Progenitor cell of endocrine pancreas (in vitro differentiated cells): ENCODE measurements at regions not wholly inside any gene's neighbourhood (a gene's known extent, or its start where the extent isn't known, plus 50 kb on each side); places are given as distances from the start of the nearest gene placed in this dataset.
A peak's percentile ranks its signal among the peaks of the same experiment; 100 is the strongest.
"Not testable (repeated sequence)": the region's sequence is repeated elsewhere in the genome, so short reads cannot be mapped to it uniquely, and the experiment has no call there.

Source experiments
- DNase-seq: peaks from one replicate; pipeline ENCODE4 v3.0.0; 2021; ENCODE audit warnings: low spot score; ENCODE audit not compliant: unreplicated experiment
- H3K27ac Mint-ChIP-seq: 2 replicates; pipeline ENCODE4 v1.8.0; 2021; ENCODE audit warnings: mild to moderate bottlenecking, moderate library complexity, mixed read lengths
- H3K27me3 Mint-ChIP-seq: 2 replicates; pipeline ENCODE4 v1.8.0; 2021; ENCODE audit warnings: mixed read lengths
- H3K36me3 Mint-ChIP-seq: 2 replicates; pipeline ENCODE4 v1.8.0; 2022; ENCODE audit warnings: mixed read lengths; ENCODE audit not compliant: insufficient read depth
- H3K4me1 Mint-ChIP-seq: 2 replicates; pipeline ENCODE4 v1.8.0; 2021; ENCODE audit warnings: low read depth, mixed read lengths
- H3K4me3 Mint-ChIP-seq: 2 replicates; pipeline ENCODE4 v1.8.0; 2021; ENCODE audit warnings: low read depth, mild to moderate bottlenecking, moderate library complexity, mixed read lengths
- H3K9me3 Mint-ChIP-seq: 2 replicates; pipeline ENCODE4 v1.8.0; 2021; ENCODE audit warnings: low read depth, mixed read lengths
- CTCF ChIP-seq: fragments of 200-600 bp; sonication (generic); IDR thresholded peaks from one replicate; pipeline ENCODE4 v1.5.0; 2021; ENCODE audit warnings: antibody characterized with exemption, mild to moderate bottlenecking; ENCODE audit not compliant: unreplicated experiment

GRCh38 chr4:169934794-169935429, 91.3 kb downstream of the MFAP3L start:
- Mint-ChIP-seq H3K27ac (peak overlapping the region; percentile 17), H3K27me3 (no peaks in the 10 kb centered on the region), H3K4me1 (peaks cover 14% of the 10 kb centered on the region), H3K4me3 (no peak overlapping the region), H3K36me3 (no peaks in the 10 kb centered on the region), H3K9me3 (no peaks in the 10 kb centered on the region)
- DNase-seq = no peak
- TF ChIP-seq CTCF = no peak

- no peak overlapping the region for H3K4me3 Mint-ChIP-seq
- TF ChIP-seq CTCF = no peak
- peaks cover 14% of the 10 kb centered on the region for H3K4me1 Mint-ChIP-seq
- H3K27me3 Mint-ChIP-seq = no peaks in the 10 kb centered on the region
- DNase-seq = no peak
- no peak overlapping the region for H3K27ac Mint-ChIP-seq
- no peaks in the 10 kb centered on the region for H3K36me3 Mint-ChIP-seq
- no peaks in the 10 kb centered on the region for H3K9me3 Mint-ChIP-seq
These were observed 92.7 kb downstream of the MFAP3L start for GRCh38 chr4:169933531-169933930.

GRCh38 chr4:169931964-169932363, 94.2 kb downstream of the MFAP3L start:
- no peaks in the 10 kb centered on the region for H3K9me3 Mint-ChIP-seq
- peaks cover 14% of the 10 kb centered on the region for H3K4me1 Mint-ChIP-seq
- no peak for DNase-seq
- H3K4me3 Mint-ChIP-seq = no peak overlapping the region
- no peak for TF ChIP-seq CTCF
- H3K27ac Mint-ChIP-seq = no peak overlapping the region
- H3K36me3 Mint-ChIP-seq = no peaks in the 10 kb centered on the region
- no peaks in the 10 kb centered on the region for H3K27me3 Mint-ChIP-seq

- H3K27ac Mint-ChIP-seq, H3K36me3 Mint-ChIP-seq, H3K4me3 Mint-ChIP-seq, DNase-seq, H3K9me3 Mint-ChIP-seq, H3K27me3 Mint-ChIP-seq, H3K4me1 Mint-ChIP-seq: not testable (repeated sequence)
These were observed 95.4 kb downstream of the MFAP3L start for GRCh38 chr4:169930755-169931154.

- no peaks in the 10 kb centered on the region for H3K36me3 Mint-ChIP-seq
- no peak for TF ChIP-seq CTCF
- H3K27me3 Mint-ChIP-seq = no peaks in the 10 kb centered on the region
- DNase-seq = no peak
- no peaks in the 10 kb centered on the region for H3K9me3 Mint-ChIP-seq
- no peak overlapping the region for H3K27ac Mint-ChIP-seq
- H3K4me1 Mint-ChIP-seq = no peaks in the 10 kb centered on the region
- H3K4me3 Mint-ChIP-seq = no peak overlapping the region
These were observed 98.9 kb downstream of the MFAP3L start for GRCh38 chr4:169927280-169927679.

- H3K27me3 Mint-ChIP-seq = no peaks in the 10 kb centered on the region
- no peak for DNase-seq
- H3K27ac Mint-ChIP-seq = no peak overlapping the region
- no peak for TF ChIP-seq CTCF
- H3K4me1 Mint-ChIP-seq = peaks cover 1% of the 10 kb centered on the region
- H3K9me3 Mint-ChIP-seq = no peaks in the 10 kb centered on the region
- H3K36me3 Mint-ChIP-seq = no peaks in the 10 kb centered on the region
- no peak overlapping the region for H3K4me3 Mint-ChIP-seq
These were observed 100.5 kb downstream of the MFAP3L start for GRCh38 chr4:169925678-169926077.
